ENCODE measurements at regions not wholly inside any gene's neighbourhood (a gene's known extent, or its start where the extent isn't known, plus 50 kb on each side); places are given as distances from the start of the nearest gene placed in this dataset.

GRCh38 chr1:82269431-82269830 is 468.7 kb downstream of the ADGRL2 start:
- H3K4me3 ChIP-seq (ENCODE audit: low read length) = no peak overlapping the region
- H3K9me3 Mint-ChIP-seq = peaks cover 0 to 4% (median 0%) of the 10 kb centered on the region in 11 donors
- H3K27ac ChIP-seq (ENCODE audit: low read depth, low read length) = no peak overlapping the region
- no peaks in the 10 kb centered on the region for H3K27me3 ChIP-seq (ENCODE audit: control insufficient read depth in 2 of 2, insufficient read depth in 2 of 2, low read length in 2 of 2)
- H3K4me1 ChIP-seq (ENCODE audit: control insufficient read depth in 2 of 2, insufficient read depth in 2 of 2, low read length in 2 of 2) = no peaks in the 10 kb centered on the region
- POLR2A ChIA-PET = no interaction called here
- intact Hi-C loops (cut with micrococcal nuclease) = no loop called here
- CTCF ChIA-PET = no interaction called here
- peaks cover 0 to 1% (median 0%) of the 10 kb centered on the region in 7 donors for H3K4me1 Mint-ChIP-seq
- DNase-seq (no peak), ATAC-seq (no peak)
- H3K36me3 Mint-ChIP-seq = no peaks in the 10 kb centered on the region
- H3K36me3 ChIP-seq (ENCODE audit: control insufficient read depth in 2 of 3, insufficient read depth in 3 of 3, low read length in 3 of 3) = no peaks in the 10 kb centered on the region
- H3K27ac Mint-ChIP-seq = no peak overlapping the region
- no peak overlapping the region for H3K4me3 Mint-ChIP-seq
- no peaks in the 10 kb centered on the region for H3K9me3 ChIP-seq (ENCODE audit: control insufficient read depth in 2 of 3, low read length in 3 of 3)
- no peaks in the 10 kb centered on the region for H3K27me3 Mint-ChIP-seq

GRCh38 chr1:82268826-82269225 is 468.1 kb downstream of the ADGRL2 start:
- Histone ChIP-seq H3K4me3 (ENCODE audit: low read length) (no peak overlapping the region), H3K4me1 (ENCODE audit: control insufficient read depth in 2 of 2, insufficient read depth in 2 of 2, low read length in 2 of 2) (no peaks in the 10 kb centered on the region), H3K27me3 (ENCODE audit: control insufficient read depth in 2 of 2, insufficient read depth in 2 of 2, low read length in 2 of 2) (no peaks in the 10 kb centered on the region), H3K9me3 (ENCODE audit: control insufficient read depth in 2 of 3, low read length in 3 of 3) (no peaks in the 10 kb centered on the region), H3K27ac (ENCODE audit: low read depth, low read length) (no peak overlapping the region), H3K36me3 (ENCODE audit: control insufficient read depth in 2 of 3, insufficient read depth in 3 of 3, low read length in 3 of 3) (no peaks in the 10 kb centered on the region)
- ATAC-seq = no peak
- Mint-ChIP-seq H3K27me3 (no peaks in the 10 kb centered on the region), H3K27ac (no peak overlapping the region), H3K9me3 (peaks cover 0 to 4% (median 0%) of the 10 kb centered on the region in 11 donors), H3K4me1 (peaks cover 0 to 1% (median 0%) of the 10 kb centered on the region in 7 donors), H3K36me3 (no peaks in the 10 kb centered on the region), H3K4me3 (no peak overlapping the region)
- ChIA-PET POLR2A (no interaction called here), CTCF (no interaction called here)
- no peak for DNase-seq
- intact Hi-C loops (cut with micrococcal nuclease) = no loop called here

- CTCF ChIA-PET = no interaction called here
- H3K9me3 ChIP-seq (ENCODE audit: control insufficient read depth in 2 of 3, low read length in 3 of 3) = no peaks in the 10 kb centered on the region
- POLR2A ChIA-PET = no interaction called here
These were observed 465.6 kb downstream of the ADGRL2 start for GRCh38 chr1:82266351-82266750.

GRCh38 chr1:82265436-82265835 is 464.7 kb downstream of the ADGRL2 start:
- Histone ChIP-seq H3K27ac (ENCODE audit: low read depth, low read length) (no peak overlapping the region), H3K4me3 (ENCODE audit: low read length) (no peak overlapping the region), H3K9me3 (ENCODE audit: control insufficient read depth in 2 of 3, low read length in 3 of 3) (no peaks in the 10 kb centered on the region), H3K27me3 (ENCODE audit: control insufficient read depth in 2 of 2, insufficient read depth in 2 of 2, low read length in 2 of 2) (no peaks in the 10 kb centered on the region), H3K36me3 (ENCODE audit: control insufficient read depth in 2 of 3, insufficient read depth in 3 of 3, low read length in 3 of 3) (no peaks in the 10 kb centered on the region), H3K4me1 (ENCODE audit: control insufficient read depth in 2 of 2, insufficient read depth in 2 of 2, low read length in 2 of 2) (no peaks in the 10 kb centered on the region)
- ATAC-seq (no peak), DNase-seq (no peak)
- intact Hi-C loops (cut with micrococcal nuclease) = no loop called here
- Mint-ChIP-seq H3K27ac (no peak overlapping the region), H3K9me3 (peaks cover 0 to 2% (median 0%) of the 10 kb centered on the region in 11 donors), H3K4me1 (peaks cover 0 to 1% (median 0%) of the 10 kb centered on the region in 7 donors), H3K27me3 (no peaks in the 10 kb centered on the region), H3K4me3 (no peak overlapping the region), H3K36me3 (no peaks in the 10 kb centered on the region)
- ChIA-PET CTCF (no interaction called here), POLR2A (no interaction called here)

More at GRCh38 chr1:82266351-82266750, 465.6 kb downstream of the ADGRL2 start:
- intact Hi-C loops (cut with micrococcal nuclease) = no loop called here
- no peaks in the 10 kb centered on the region for H3K27me3 Mint-ChIP-seq
- no peak overlapping the region for H3K27ac Mint-ChIP-seq
- no peak overlapping the region for H3K4me3 Mint-ChIP-seq
- peaks cover 0 to 1% (median 0%) of the 10 kb centered on the region in 7 donors for H3K4me1 Mint-ChIP-seq
- DNase-seq (no peak), ATAC-seq (no peak)
- H3K36me3 Mint-ChIP-seq = no peaks in the 10 kb centered on the region
- no peaks in the 10 kb centered on the region for H3K36me3 ChIP-seq (ENCODE audit: control insufficient read depth in 2 of 3, insufficient read depth in 3 of 3, low read length in 3 of 3)
- no peaks in the 10 kb centered on the region for H3K4me1 ChIP-seq (ENCODE audit: control insufficient read depth in 2 of 2, insufficient read depth in 2 of 2, low read length in 2 of 2)
- H3K4me3 ChIP-seq (ENCODE audit: low read length) = no peak overlapping the region
- H3K27ac ChIP-seq (ENCODE audit: low read depth, low read length) = no peak overlapping the region
- peaks cover 0 to 4% (median 0%) of the 10 kb centered on the region in 11 donors for H3K9me3 Mint-ChIP-seq
- no peaks in the 10 kb centered on the region for H3K27me3 ChIP-seq (ENCODE audit: control insufficient read depth in 2 of 2, insufficient read depth in 2 of 2, low read length in 2 of 2)

GRCh38 chr1:82264802-82265201 is 464.1 kb downstream of the ADGRL2 start:
- peaks cover 0 to 2% (median 0%) of the 10 kb centered on the region in 11 donors for H3K9me3 Mint-ChIP-seq
- H3K27me3 Mint-ChIP-seq = no peaks in the 10 kb centered on the region
- H3K36me3 Mint-ChIP-seq = no peaks in the 10 kb centered on the region

GRCh38 chr1:82263396-82263795 is 462.7 kb downstream of the ADGRL2 start:
- H3K9me3 Mint-ChIP-seq = peaks cover 0 to 7% (median 0%) of the 10 kb centered on the region in 11 donors
- H3K4me3 ChIP-seq (ENCODE audit: low read length) = no peak overlapping the region
- ATAC-seq = no peak
- no peaks in the 10 kb centered on the region for H3K36me3 Mint-ChIP-seq
- no peaks in the 10 kb centered on the region for H3K9me3 ChIP-seq (ENCODE audit: control insufficient read depth in 2 of 3, low read length in 3 of 3)
- no peak overlapping the region for H3K27ac ChIP-seq (ENCODE audit: low read depth, low read length)
- H3K27ac Mint-ChIP-seq = no peak overlapping the region
- no peak for DNase-seq
- no peaks in the 10 kb centered on the region for H3K4me1 ChIP-seq (ENCODE audit: control insufficient read depth in 2 of 2, insufficient read depth in 2 of 2, low read length in 2 of 2)
- H3K4me3 Mint-ChIP-seq = no peak overlapping the region
- POLR2A ChIA-PET = no interaction called here
- intact Hi-C loops (cut with micrococcal nuclease) = no loop called here
- peaks cover 0 to 1% (median 0%) of the 10 kb centered on the region in 7 donors for H3K4me1 Mint-ChIP-seq
- no peaks in the 10 kb centered on the region for H3K27me3 ChIP-seq (ENCODE audit: control insufficient read depth in 2 of 2, insufficient read depth in 2 of 2, low read length in 2 of 2)
- no peaks in the 10 kb centered on the region for H3K27me3 Mint-ChIP-seq
- H3K36me3 ChIP-seq (ENCODE audit: control insufficient read depth in 2 of 3, insufficient read depth in 3 of 3, low read length in 3 of 3) = no peaks in the 10 kb centered on the region
- CTCF ChIA-PET = no interaction called here

More at GRCh38 chr1:82264802-82265201, 464.1 kb downstream of the ADGRL2 start:
- intact Hi-C loops (cut with micrococcal nuclease) = no loop called here
- no peaks in the 10 kb centered on the region for H3K27me3 ChIP-seq (ENCODE audit: control insufficient read depth in 2 of 2, insufficient read depth in 2 of 2, low read length in 2 of 2)
- ChIA-PET POLR2A (no interaction called here), CTCF (no interaction called here)
- no peak for ATAC-seq
- H3K27ac ChIP-seq (ENCODE audit: low read depth, low read length) = no peak overlapping the region
- no peaks in the 10 kb centered on the region for H3K36me3 ChIP-seq (ENCODE audit: control insufficient read depth in 2 of 3, insufficient read depth in 3 of 3, low read length in 3 of 3)
- Mint-ChIP-seq H3K4me3 (no peak overlapping the region), H3K4me1 (peaks cover 0 to 1% (median 0%) of the 10 kb centered on the region in 7 donors), H3K27ac (no peak overlapping the region)
- no peak for DNase-seq
- H3K4me3 ChIP-seq (ENCODE audit: low read length) = no peak overlapping the region
- H3K9me3 ChIP-seq (ENCODE audit: control insufficient read depth in 2 of 3, low read length in 3 of 3) = no peaks in the 10 kb centered on the region
- H3K4me1 ChIP-seq (ENCODE audit: control insufficient read depth in 2 of 2, insufficient read depth in 2 of 2, low read length in 2 of 2) = no peaks in the 10 kb centered on the region

GRCh38 chr1:82260666-82261065 is 459.9 kb downstream of the ADGRL2 start:
- Mint-ChIP-seq H3K27ac (no peak overlapping the region), H3K4me3 (no peak overlapping the region), H3K27me3 (no peaks in the 10 kb centered on the region), H3K36me3 (no peaks in the 10 kb centered on the region), H3K4me1 (no peaks in the 10 kb centered on the region), H3K9me3 (peaks cover 0 to 11% (median 0%) of the 10 kb centered on the region in 11 donors)
- no peak overlapping the region for H3K4me3 ChIP-seq (ENCODE audit: low read length)
- DNase-seq (no peak), ATAC-seq (no peak)
- no peaks in the 10 kb centered on the region for H3K9me3 ChIP-seq (ENCODE audit: control insufficient read depth in 2 of 3, low read length in 3 of 3)
- H3K27ac ChIP-seq (ENCODE audit: low read depth, low read length) = no peak overlapping the region
- no peaks in the 10 kb centered on the region for H3K27me3 ChIP-seq (ENCODE audit: control insufficient read depth in 2 of 2, insufficient read depth in 2 of 2, low read length in 2 of 2)
- no peaks in the 10 kb centered on the region for H3K4me1 ChIP-seq (ENCODE audit: control insufficient read depth in 2 of 2, insufficient read depth in 2 of 2, low read length in 2 of 2)
- H3K36me3 ChIP-seq (ENCODE audit: control insufficient read depth in 2 of 3, insufficient read depth in 3 of 3, low read length in 3 of 3) = no peaks in the 10 kb centered on the region
- CTCF ChIA-PET = no interaction called here
- POLR2A ChIA-PET = no interaction called here
- intact Hi-C loops (cut with micrococcal nuclease) = no loop called here
